ENCODE measurements at regions not wholly inside any gene's neighbourhood (a gene's known extent, or its start where the extent isn't known, plus 50 kb on each side); places are given as distances from the start of the nearest gene placed in this dataset.

- Histone ChIP-seq H3K9ac (ENCODE audit: low read depth, low read length) (no peak overlapping the region), H3K4me1 (ENCODE audit: control insufficient read depth, insufficient read depth, low read length) (no peaks in the 10 kb centered on the region), H3K27me3 (ENCODE audit: control insufficient read depth, insufficient read depth, low read length) (no peaks in the 10 kb centered on the region), H3K4me3 (ENCODE audit: low read depth, low read length) (no peak overlapping the region), H3K27ac (ENCODE audit: low read depth, low read length) (no peak overlapping the region), H3K9me3 (ENCODE audit: control insufficient read depth, insufficient read depth, low read length) (peaks cover 4% of the 10 kb centered on the region; the same call in 1 of the 2 replicates), H3K36me3 (ENCODE audit: control insufficient read depth, insufficient read depth, low read length) (no peaks in the 10 kb centered on the region)
These were observed 802.0 kb downstream of the KCNA4 start for GRCh38 chr11:29214833-29215232.

- Histone ChIP-seq H3K4me3 (ENCODE audit: low read depth, low read length) (no peak overlapping the region), H3K9ac (ENCODE audit: low read depth, low read length) (no peak overlapping the region), H3K4me1 (ENCODE audit: control insufficient read depth, insufficient read depth, low read length) (no peaks in the 10 kb centered on the region), H3K27me3 (ENCODE audit: control insufficient read depth, insufficient read depth, low read length) (no peaks in the 10 kb centered on the region), H3K27ac (ENCODE audit: low read depth, low read length) (no peak overlapping the region), H3K36me3 (ENCODE audit: control insufficient read depth, insufficient read depth, low read length) (no peaks in the 10 kb centered on the region), H3K9me3 (ENCODE audit: control insufficient read depth, insufficient read depth, low read length) (no peaks in the 10 kb centered on the region)
These were observed 805.6 kb downstream of the KCNA4 start for GRCh38 chr11:29211202-29211601.

- H3K4me1 ChIP-seq (ENCODE audit: control insufficient read depth, insufficient read depth, low read length), result no peaks in the 10 kb centered on the region
- H3K4me3 ChIP-seq (ENCODE audit: low read depth, low read length), result no peak overlapping the region
- H3K27ac ChIP-seq (ENCODE audit: low read depth, low read length), result no peak overlapping the region
- H3K27me3 ChIP-seq (ENCODE audit: control insufficient read depth, insufficient read depth, low read length), result no peaks in the 10 kb centered on the region
- no peaks in the 10 kb centered on the region for H3K36me3 ChIP-seq (ENCODE audit: control insufficient read depth, insufficient read depth, low read length)
- no peaks in the 10 kb centered on the region for H3K9me3 ChIP-seq (ENCODE audit: control insufficient read depth, insufficient read depth, low read length)
- H3K9ac ChIP-seq (ENCODE audit: low read depth, low read length), result no peak overlapping the region
These were observed 806.4 kb downstream of the KCNA4 start for GRCh38 chr11:29210426-29210825.

GRCh38 chr11:29208117-29208516 lies 808.7 kb downstream of the KCNA4 start:
- no peaks in the 10 kb centered on the region for H3K9me3 ChIP-seq (ENCODE audit: control insufficient read depth, insufficient read depth, low read length)
- H3K4me1 ChIP-seq (ENCODE audit: control insufficient read depth, insufficient read depth, low read length), result no peaks in the 10 kb centered on the region
- H3K9ac ChIP-seq (ENCODE audit: low read depth, low read length), result no peak overlapping the region
- H3K36me3 ChIP-seq (ENCODE audit: control insufficient read depth, insufficient read depth, low read length), result no peaks in the 10 kb centered on the region
- no peak overlapping the region for H3K4me3 ChIP-seq (ENCODE audit: low read depth, low read length)
- H3K27me3 ChIP-seq (ENCODE audit: control insufficient read depth, insufficient read depth, low read length), result no peaks in the 10 kb centered on the region
- H3K27ac ChIP-seq (ENCODE audit: low read depth, low read length), result no peak overlapping the region

- H3K27me3 ChIP-seq (ENCODE audit: control insufficient read depth, insufficient read depth, low read length), result no peaks in the 10 kb centered on the region
- no peaks in the 10 kb centered on the region for H3K36me3 ChIP-seq (ENCODE audit: control insufficient read depth, insufficient read depth, low read length)
- no peaks in the 10 kb centered on the region for H3K4me1 ChIP-seq (ENCODE audit: control insufficient read depth, insufficient read depth, low read length)
- H3K9me3 ChIP-seq (ENCODE audit: control insufficient read depth, insufficient read depth, low read length), result no peaks in the 10 kb centered on the region
- H3K9ac ChIP-seq (ENCODE audit: low read depth, low read length), result no peak overlapping the region
- no peak overlapping the region for H3K4me3 ChIP-seq (ENCODE audit: low read depth, low read length)
- no peak overlapping the region for H3K27ac ChIP-seq (ENCODE audit: low read depth, low read length)
These were observed 815.9 kb downstream of the KCNA4 start for GRCh38 chr11:29200791-29201562.

- no peaks in the 10 kb centered on the region for H3K4me1 ChIP-seq (ENCODE audit: control insufficient read depth, insufficient read depth, low read length)
- no peaks in the 10 kb centered on the region for H3K36me3 ChIP-seq (ENCODE audit: control insufficient read depth, insufficient read depth, low read length)
- H3K4me3 ChIP-seq (ENCODE audit: low read depth, low read length), result no peak overlapping the region
- no peaks in the 10 kb centered on the region for H3K27me3 ChIP-seq (ENCODE audit: control insufficient read depth, insufficient read depth, low read length)
- no peaks in the 10 kb centered on the region for H3K9me3 ChIP-seq (ENCODE audit: control insufficient read depth, insufficient read depth, low read length)
- no peak overlapping the region for H3K9ac ChIP-seq (ENCODE audit: low read depth, low read length)
- no peak overlapping the region for H3K27ac ChIP-seq (ENCODE audit: low read depth, low read length)
These were observed 826.5 kb downstream of the KCNA4 start for GRCh38 chr11:29190313-29190712.

GRCh38 chr11:29187215-29187614 lies 829.6 kb downstream of the KCNA4 start:
- Histone ChIP-seq H3K9me3 (ENCODE audit: control insufficient read depth, insufficient read depth, low read length) (no peaks in the 10 kb centered on the region), H3K27ac (ENCODE audit: low read depth, low read length) (no peak overlapping the region), H3K4me3 (ENCODE audit: low read depth, low read length) (no peak overlapping the region), H3K36me3 (ENCODE audit: control insufficient read depth, insufficient read depth, low read length) (no peaks in the 10 kb centered on the region), H3K27me3 (ENCODE audit: control insufficient read depth, insufficient read depth, low read length) (no peaks in the 10 kb centered on the region), H3K9ac (ENCODE audit: low read depth, low read length) (no peak overlapping the region), H3K4me1 (ENCODE audit: control insufficient read depth, insufficient read depth, low read length) (no peaks in the 10 kb centered on the region)

- H3K9ac ChIP-seq (ENCODE audit: low read depth, low read length), result no peak overlapping the region
- H3K4me3 ChIP-seq (ENCODE audit: low read depth, low read length), result no peak overlapping the region
- H3K36me3 ChIP-seq (ENCODE audit: control insufficient read depth, insufficient read depth, low read length), result no peaks in the 10 kb centered on the region
- no peaks in the 10 kb centered on the region for H3K9me3 ChIP-seq (ENCODE audit: control insufficient read depth, insufficient read depth, low read length)
- peaks cover 2% of the 10 kb centered on the region; the same call in 1 of the 2 replicates for H3K4me1 ChIP-seq (ENCODE audit: control insufficient read depth, insufficient read depth, low read length)
- no peaks in the 10 kb centered on the region for H3K27me3 ChIP-seq (ENCODE audit: control insufficient read depth, insufficient read depth, low read length)
- H3K27ac ChIP-seq (ENCODE audit: low read depth, low read length), result no peak overlapping the region
These were observed 831.6 kb downstream of the KCNA4 start for GRCh38 chr11:29184939-29185890.

GRCh38 chr11:29183301-29183700 lies 833.5 kb downstream of the KCNA4 start:
- Histone ChIP-seq H3K4me3 (ENCODE audit: low read depth, low read length) (no peak overlapping the region), H3K36me3 (ENCODE audit: control insufficient read depth, insufficient read depth, low read length) (no peaks in the 10 kb centered on the region), H3K9ac (ENCODE audit: low read depth, low read length) (no peak overlapping the region), H3K4me1 (ENCODE audit: control insufficient read depth, insufficient read depth, low read length) (peaks cover 4% of the 10 kb centered on the region; the same call in 1 of the 2 replicates), H3K27me3 (ENCODE audit: control insufficient read depth, insufficient read depth, low read length) (no peaks in the 10 kb centered on the region), H3K9me3 (ENCODE audit: control insufficient read depth, insufficient read depth, low read length) (no peaks in the 10 kb centered on the region), H3K27ac (ENCODE audit: low read depth, low read length) (no peak overlapping the region)

- peaks cover 10% of the 10 kb centered on the region; the same call in 1 of the 2 replicates for H3K4me1 ChIP-seq (ENCODE audit: control insufficient read depth, insufficient read depth, low read length)
- no peaks in the 10 kb centered on the region for H3K27me3 ChIP-seq (ENCODE audit: control insufficient read depth, insufficient read depth, low read length)
- no peaks in the 10 kb centered on the region for H3K9me3 ChIP-seq (ENCODE audit: control insufficient read depth, insufficient read depth, low read length)
- no peaks in the 10 kb centered on the region for H3K36me3 ChIP-seq (ENCODE audit: control insufficient read depth, insufficient read depth, low read length)
- peak overlapping the region; percentile 45 for H3K27ac ChIP-seq (ENCODE audit: low read depth, low read length)
- H3K4me3 ChIP-seq (ENCODE audit: low read depth, low read length), result no peak overlapping the region
- H3K9ac ChIP-seq (ENCODE audit: low read depth, low read length), result no peak overlapping the region
These were observed 843.2 kb downstream of the KCNA4 start for GRCh38 chr11:29173660-29174062.
